Astrocyte (in vitro differentiated cells and primary cell): ENCODE measurements at regions not wholly inside any gene's neighbourhood (a gene's known extent, or its start where the extent isn't known, plus 50 kb on each side); places are given as distances from the start of the nearest gene placed in this dataset.
A peak's percentile ranks its signal among the peaks of the same experiment; 100 is the strongest.

Experiments
- EZH2 ChIP-seq: IDR thresholded peaks from 2 replicates; pipeline ENCODE4 v1.6.1; 2012; ENCODE audit warnings: mild to moderate bottlenecking, low read length, inconsistent platforms; ENCODE audit not compliant: insufficient read depth
- TF ChIP-seq, protein P1 (sequence below): IDR thresholded peaks from 2 replicates; pipeline ENCODE4 v1.5.1; 2011; ENCODE audit warnings: low read depth, mild to moderate bottlenecking, inconsistent platforms, low read length, moderate library complexity; ENCODE audit not compliant: insufficient read depth

DNA sequence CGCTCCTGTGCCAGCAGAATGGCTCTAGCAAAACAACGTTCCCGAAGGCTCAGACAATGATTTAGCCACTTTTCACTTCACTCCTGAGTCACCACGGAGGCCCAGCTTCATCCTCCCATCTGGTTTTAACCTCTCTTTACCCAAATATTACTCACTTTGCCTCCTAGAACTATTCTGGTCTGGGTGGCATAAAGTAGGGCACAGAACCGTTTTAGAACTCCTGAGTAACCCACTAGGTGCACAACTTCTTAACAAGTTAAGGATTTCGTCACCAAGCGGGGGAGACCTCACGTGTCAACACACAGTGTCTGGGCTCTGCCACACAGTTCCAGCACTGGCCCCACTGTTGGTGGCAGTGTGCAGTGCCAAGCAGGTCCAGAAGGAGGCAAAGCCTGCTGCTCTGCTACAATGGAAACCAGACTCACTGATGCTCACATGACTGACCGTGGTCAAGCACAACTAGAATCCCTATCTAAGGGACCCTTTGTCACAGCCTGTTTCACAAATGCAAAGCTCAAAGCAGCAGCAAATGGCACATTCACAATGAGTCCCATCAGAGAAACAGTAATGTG is 121.7 kb downstream of the SIPA1L2 start:
- TF ChIP-seq, protein P1, sequence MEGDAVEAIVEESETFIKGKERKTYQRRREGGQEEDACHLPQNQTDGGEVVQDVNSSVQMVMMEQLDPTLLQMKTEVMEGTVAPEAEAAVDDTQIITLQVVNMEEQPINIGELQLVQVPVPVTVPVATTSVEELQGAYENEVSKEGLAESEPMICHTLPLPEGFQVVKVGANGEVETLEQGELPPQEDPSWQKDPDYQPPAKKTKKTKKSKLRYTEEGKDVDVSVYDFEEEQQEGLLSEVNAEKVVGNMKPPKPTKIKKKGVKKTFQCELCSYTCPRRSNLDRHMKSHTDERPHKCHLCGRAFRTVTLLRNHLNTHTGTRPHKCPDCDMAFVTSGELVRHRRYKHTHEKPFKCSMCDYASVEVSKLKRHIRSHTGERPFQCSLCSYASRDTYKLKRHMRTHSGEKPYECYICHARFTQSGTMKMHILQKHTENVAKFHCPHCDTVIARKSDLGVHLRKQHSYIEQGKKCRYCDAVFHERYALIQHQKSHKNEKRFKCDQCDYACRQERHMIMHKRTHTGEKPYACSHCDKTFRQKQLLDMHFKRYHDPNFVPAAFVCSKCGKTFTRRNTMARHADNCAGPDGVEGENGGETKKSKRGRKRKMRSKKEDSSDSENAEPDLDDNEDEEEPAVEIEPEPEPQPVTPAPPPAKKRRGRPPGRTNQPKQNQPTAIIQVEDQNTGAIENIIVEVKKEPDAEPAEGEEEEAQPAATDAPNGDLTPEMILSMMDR, result peak; percentile 6
- no peak for TF ChIP-seq EZH2
